ENCODE measurements at regions not wholly inside any gene's neighbourhood (a gene's known extent, or its start where the extent isn't known, plus 50 kb on each side); places are given as distances from the start of the nearest gene placed in this dataset.
"Not testable (repeated sequence)": the region's sequence is repeated elsewhere in the genome, so short reads cannot be mapped to it uniquely, and the experiment has no call there.

- no peak for DNase-seq
Observed at GRCh38 chr3:81173514-81173913, 587.9 kb downstream of the GBE1 start.

- no peak for DNase-seq
Observed at GRCh38 chr3:81170298-81170697, 591.1 kb downstream of the GBE1 start.

DNA sequence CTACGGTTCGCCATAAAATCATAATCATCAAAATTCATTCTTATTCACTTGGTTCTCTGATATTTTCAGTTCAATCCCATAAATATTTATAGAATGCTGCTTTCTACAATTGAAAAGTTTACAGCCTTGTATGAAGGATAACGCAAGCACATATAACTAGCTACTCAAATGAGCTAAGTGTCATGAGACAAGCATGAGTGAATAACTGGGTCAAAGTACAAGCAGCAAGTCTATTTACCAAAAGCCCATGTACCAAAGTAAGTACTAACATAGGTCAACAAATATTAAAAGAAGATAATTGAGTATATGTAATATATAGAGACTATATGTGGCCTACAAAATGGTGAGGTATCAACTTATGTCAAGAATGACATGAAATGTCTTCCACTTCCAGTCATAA, 596.6 kb downstream of the GBE1 start:
- no peak for DNase-seq

GRCh38 chr3:81161851-81162250, 599.6 kb downstream of the GBE1 start:
- DNase-seq: no peak

GRCh38 chr3:81161100-81161499, 600.3 kb downstream of the GBE1 start:
- no peak for DNase-seq

- DNase-seq: no peak
Observed at GRCh38 chr3:81154611-81155143, 606.8 kb downstream of the GBE1 start.

DNA sequence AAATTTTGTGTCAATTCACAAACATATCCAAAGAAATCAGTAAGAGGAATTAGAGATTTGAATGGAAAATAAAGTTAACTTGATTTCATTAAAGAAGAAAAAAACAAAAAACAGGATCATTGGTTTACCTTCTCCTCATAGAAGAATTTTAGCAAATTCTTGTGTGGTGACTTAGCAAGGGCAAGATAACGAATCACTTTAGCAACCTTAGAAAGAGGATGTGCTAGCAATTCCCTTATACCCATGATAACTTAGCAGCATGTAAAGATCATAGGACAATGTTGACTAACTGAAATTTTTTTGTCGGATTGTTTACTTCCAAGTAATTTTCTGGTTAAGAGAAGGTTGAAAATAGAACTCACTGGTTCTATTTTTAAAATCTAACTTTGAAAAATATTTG, 609.3 kb downstream of the GBE1 start:
- DNase-seq: no peak

DNA sequence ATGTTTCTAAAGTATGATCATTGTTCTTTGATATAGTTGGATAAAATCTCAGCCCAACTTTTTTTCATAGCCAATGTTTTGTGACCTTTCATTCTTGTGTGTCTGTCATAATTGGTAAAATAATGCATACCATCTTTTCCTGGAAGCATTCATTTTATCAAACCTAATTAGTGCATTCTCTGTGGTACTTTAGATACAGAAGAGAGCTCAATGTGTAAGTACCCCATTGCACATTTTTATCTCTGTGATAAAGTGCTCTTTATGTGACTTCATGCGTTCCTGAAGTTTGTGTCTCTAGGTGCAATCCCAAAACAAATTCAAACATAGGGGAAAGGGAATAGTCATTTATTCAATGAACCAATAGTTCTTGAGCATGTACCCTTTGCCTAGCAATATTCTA, 628.5 kb downstream of the GBE1 start:
- DNase-seq: no peak

- no peak for DNase-seq
Observed at GRCh38 chr3:81105789-81106488, 655.5 kb downstream of the GBE1 start.

GRCh38 chr3:81105206-81105605, 656.2 kb downstream of the GBE1 start:
- DNase-seq: no peak

GRCh38 chr3:81097889-81098288, 663.6 kb downstream of the GBE1 start:
- DNase-seq: no peak

GRCh38 chr3:81095956-81096355, 665.5 kb downstream of the GBE1 start:
- DNase-seq: no peak

DNA sequence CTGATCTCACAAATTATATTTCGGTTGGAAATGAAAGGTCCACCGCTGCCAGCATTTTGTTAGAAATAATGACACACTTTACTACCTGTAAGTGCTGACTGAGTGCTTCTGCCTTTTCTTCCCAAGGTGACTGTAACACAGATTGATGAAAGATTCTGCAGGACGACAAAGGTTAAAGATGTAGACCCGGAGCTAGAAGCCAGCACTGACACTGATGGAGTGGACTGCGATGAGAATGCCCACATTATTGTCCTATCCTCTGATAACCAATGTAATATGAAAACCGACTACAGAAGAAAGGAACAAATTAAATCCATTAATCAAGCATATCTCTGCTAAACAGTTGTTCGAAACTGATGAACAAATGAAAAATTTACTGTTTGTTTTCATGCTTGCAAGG, 666.5 kb downstream of the GBE1 start:
- DNase-seq: no peak

DNA sequence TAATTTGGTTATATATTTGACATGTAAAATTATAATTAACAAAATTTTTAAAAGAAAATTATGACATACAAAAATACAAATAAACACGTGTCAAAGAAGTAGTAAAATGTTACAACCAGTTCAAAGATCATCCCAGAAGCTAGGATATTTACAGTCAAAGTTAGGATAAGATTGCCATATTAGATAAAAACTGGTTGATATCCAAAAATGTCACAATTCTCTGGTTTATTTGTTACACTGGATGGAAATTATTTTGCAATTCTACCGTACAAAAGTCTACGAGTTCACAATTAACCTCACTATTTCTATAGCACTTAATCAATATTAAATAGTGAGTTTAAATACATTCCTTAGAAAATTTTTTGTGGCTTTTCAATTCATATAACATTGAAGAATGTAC, 673.8 kb downstream of the GBE1 start:
- no peak for DNase-seq

DNA sequence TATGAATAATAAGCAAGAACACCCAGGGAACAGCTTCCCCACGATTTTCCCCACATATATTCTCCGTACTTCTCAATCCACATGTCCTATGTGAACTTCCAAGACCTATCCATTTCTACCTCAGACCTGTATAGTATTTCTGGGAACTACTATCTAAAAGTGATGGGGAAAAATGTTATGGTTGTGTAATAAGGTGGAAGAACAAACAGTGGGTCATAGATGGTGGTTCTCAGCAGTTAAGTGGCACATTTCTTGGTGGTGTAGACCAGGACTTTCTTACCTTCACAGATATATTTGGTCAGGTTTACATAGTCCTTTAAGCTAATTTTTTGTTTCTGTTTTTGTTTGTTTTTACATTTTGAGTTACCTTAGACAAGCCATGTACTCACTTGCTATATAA, 675.1 kb downstream of the GBE1 start:
- DNase-seq: no peak

DNA sequence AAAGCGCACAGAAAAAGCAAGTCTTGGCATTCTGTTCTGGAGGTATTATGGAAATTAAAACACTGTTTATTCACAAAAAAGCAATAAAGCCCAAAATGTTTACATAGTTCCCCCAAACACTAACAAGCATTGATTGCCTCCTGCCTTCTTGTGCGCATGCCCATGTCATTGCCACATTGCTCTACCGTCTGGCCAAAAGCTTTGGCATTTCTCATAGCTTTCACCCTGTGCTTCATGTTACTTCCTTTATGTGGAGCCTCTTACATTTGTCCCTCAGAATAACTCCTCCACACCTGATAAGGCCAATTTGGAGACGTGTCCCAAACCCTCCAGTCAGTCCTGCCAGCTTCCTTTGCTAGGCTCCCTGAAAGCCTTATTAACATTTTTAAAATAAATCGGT, 680.8 kb downstream of the GBE1 start:
- no peak for DNase-seq

GRCh38 chr3:81072591-81072990, 688.9 kb downstream of the GBE1 start:
- no peak for DNase-seq

GRCh38 chr3:81068546-81068945, 692.9 kb downstream of the GBE1 start:
- DNase-seq: no peak

GRCh38 chr3:81063896-81064295, 697.5 kb downstream of the GBE1 start:
- no peak for DNase-seq

GRCh38 chr3:81051133-81051532, 710.3 kb downstream of the GBE1 start:
- not testable (repeated sequence) for DNase-seq

DNA sequence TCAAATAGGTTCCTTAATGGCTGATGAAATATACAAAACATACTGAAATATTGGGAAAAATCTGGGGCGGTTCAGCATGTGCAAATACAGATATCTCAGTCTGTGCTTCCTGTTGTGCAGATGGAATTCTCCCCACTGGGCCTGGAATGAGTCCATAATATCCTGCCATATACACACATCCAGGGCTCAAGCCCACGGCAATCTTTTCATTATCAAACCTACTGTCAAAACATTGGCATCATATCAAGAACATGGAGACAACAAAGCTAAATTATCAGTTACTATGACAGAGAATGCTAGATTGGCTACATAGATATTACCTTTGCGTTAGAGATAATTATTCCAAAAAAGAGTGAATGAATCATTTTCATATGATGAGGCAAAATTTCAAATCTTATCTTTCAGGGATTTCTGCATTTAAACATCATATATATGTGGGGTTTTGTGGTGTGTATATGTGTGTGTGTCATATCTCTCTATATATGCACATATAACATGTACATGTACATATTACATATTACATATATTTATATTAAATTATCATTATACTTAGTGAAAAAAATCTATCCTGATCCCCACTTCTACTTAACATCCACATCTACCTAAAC, 713.3 kb downstream of the GBE1 start:
- no peak for DNase-seq

- DNase-seq: no peak
Observed at GRCh38 chr3:81045976-81046375, 715.5 kb downstream of the GBE1 start.

- no peak for DNase-seq
Observed at GRCh38 chr3:81045246-81045645, 716.2 kb downstream of the GBE1 start.

DNA sequence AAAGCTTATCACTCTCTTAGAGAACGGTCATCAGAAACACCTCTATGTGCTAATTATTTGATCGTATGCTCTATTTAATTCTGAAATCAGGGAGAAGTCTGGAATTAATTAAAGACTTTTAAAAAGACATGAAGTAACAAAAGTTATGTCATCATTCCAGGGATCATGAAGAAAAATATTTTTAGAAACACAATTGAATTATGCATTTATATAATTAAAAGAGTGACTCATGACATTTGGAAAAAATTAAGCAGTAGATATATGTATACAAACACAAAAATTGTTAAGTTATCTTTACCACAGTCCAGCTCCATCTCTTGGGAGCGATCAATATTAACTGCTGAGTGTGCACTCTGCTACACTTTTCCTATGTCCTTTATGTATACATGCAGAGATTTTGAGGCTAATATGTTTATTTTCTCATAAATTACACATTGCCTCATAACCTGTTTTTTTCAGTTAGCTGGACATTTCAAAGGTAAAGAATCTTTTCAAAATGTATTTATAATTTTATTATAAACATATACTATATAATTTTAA, 717.7 kb downstream of the GBE1 start:
- no peak for DNase-seq

DNA sequence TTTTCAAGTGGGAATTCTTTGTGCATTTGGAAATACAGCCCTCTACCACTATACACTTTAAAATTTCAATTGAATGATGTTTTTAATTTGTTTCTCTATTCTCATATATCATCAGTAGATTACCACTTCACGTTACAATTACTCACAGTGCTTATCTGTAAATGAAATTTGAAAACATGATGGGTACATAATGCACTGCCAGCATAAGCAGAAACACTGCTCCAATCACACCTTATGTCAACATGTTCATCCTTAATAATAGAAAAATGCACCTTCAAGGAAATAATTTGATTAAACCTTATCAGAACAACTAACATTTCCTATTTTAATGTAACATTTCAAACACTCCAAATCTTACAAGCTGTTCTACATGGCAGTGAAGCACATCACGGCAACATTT, 718.4 kb downstream of the GBE1 start:
- DNase-seq: no peak
